ENCODE measurements at regions not wholly inside any gene's neighbourhood (a gene's known extent, or its start where the extent isn't known, plus 50 kb on each side); places are given as distances from the start of the nearest gene placed in this dataset.

DNA sequence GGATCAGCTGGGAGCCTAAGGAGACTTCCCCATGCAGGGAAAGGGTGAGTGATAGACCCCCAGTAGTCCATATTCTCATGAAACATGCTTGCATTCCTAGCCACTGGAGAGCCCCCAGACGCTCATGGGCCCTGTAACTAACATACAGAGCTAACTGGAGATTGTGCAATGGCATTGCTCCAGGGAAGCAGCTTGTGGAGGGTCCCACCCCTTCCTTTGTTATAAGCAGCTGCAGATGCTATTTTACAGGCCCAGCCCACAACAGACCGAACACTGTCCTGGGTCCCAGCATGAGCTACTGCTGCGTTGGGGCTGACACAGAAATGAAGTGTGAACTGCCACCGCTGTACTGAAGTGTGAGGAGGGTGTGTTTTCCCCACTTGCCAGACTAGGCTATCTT is 1465.7 kb upstream of the DIAPH2 start:
- in situ Hi-C loops (cut with MboI; ENCODE audit: low sequenced_read_pairs in 4 of 4): no loop called here
- DNase-seq: no peak
- H3K9me3 ChIP-seq: no peaks in the 10 kb centered on the region

DNA sequence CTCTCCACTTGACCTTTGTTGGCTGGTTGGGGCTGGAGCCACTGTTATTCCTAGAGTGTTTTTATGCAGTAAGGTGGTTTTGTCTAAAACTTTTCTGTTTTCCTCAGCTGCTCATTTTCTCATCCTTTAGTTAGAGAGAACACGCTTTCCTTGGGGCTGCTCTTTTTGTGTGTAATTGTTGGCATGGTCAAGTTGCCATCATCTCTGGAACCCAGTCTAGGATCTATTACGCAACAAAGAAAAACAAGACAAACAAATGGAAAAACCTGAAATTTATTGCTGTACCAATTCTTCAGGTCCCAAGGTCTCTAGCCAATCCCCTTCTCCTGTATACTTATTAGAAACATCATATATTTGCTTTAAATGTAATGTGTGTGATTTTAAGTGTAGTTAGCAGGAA is 1436.3 kb upstream of the DIAPH2 start:
- no peaks in the 10 kb centered on the region for H3K9me3 ChIP-seq
- intact Hi-C loops (cut with DNase I; ENCODE audit: low total_unique reads): no loop called here
- TF ChIP-seq POLR2A (IDR thresholded peaks at IDR 0.05): no peak
- TF ChIP-seq, protein P1, sequence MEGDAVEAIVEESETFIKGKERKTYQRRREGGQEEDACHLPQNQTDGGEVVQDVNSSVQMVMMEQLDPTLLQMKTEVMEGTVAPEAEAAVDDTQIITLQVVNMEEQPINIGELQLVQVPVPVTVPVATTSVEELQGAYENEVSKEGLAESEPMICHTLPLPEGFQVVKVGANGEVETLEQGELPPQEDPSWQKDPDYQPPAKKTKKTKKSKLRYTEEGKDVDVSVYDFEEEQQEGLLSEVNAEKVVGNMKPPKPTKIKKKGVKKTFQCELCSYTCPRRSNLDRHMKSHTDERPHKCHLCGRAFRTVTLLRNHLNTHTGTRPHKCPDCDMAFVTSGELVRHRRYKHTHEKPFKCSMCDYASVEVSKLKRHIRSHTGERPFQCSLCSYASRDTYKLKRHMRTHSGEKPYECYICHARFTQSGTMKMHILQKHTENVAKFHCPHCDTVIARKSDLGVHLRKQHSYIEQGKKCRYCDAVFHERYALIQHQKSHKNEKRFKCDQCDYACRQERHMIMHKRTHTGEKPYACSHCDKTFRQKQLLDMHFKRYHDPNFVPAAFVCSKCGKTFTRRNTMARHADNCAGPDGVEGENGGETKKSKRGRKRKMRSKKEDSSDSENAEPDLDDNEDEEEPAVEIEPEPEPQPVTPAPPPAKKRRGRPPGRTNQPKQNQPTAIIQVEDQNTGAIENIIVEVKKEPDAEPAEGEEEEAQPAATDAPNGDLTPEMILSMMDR (IDR thresholded peaks at IDR 0.05 in 4 of 5, conservative IDR thresholded peaks at IDR 0.05 in 1 of 5): no peak
- no peak overlapping the region for H3K27ac ChIP-seq
- in situ Hi-C loops (cut with MboI; ENCODE audit: low sequenced_read_pairs in 4 of 4): no loop called here
- H3K4me1 ChIP-seq: no peaks in the 10 kb centered on the region
- no peaks in the 10 kb centered on the region for H3K27me3 ChIP-seq
- ATAC-seq: no peak
- H3K36me3 ChIP-seq: no peaks in the 10 kb centered on the region
- H3K4me3 ChIP-seq: no peak overlapping the region
- DNase-seq: no peak

More for the DNA sequence above, 1465.7 kb upstream of the DIAPH2 start:
- H3K36me3 ChIP-seq: no peaks in the 10 kb centered on the region
- H3K27me3 ChIP-seq: no peaks in the 10 kb centered on the region
- ATAC-seq: no peak
- no peaks in the 10 kb centered on the region for H3K4me1 ChIP-seq
- no peak overlapping the region for H3K4me3 ChIP-seq
- no peak for TF ChIP-seq POLR2A (IDR thresholded peaks at IDR 0.05)
- TF ChIP-seq, protein P1 (IDR thresholded peaks at IDR 0.05 in 4 of 5, conservative IDR thresholded peaks at IDR 0.05 in 1 of 5): no peak
- intact Hi-C loops (cut with DNase I; ENCODE audit: low total_unique reads): no loop called here
- H3K27ac ChIP-seq: no peak overlapping the region

DNA sequence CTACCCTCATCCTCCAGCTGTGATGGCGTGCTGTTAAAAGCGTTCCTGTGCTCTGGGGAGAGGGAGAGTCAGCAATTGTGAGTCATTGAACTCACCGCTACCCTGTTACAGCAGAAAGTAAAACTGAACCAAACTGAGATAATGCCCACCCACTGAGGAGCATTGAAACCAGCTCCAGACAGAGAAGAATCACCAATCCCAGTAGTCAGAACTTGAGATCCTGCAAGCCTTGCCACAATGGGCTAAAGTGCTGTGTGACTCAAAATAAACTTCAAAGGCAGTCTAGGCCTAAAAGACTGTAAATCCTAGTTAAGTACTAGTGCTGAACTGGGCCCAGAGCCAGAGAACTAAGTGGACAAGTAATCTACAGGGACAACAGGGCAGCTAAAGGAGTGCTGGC is 1394.2 kb upstream of the DIAPH2 start:
- no peaks in the 10 kb centered on the region for H3K9me3 ChIP-seq
- no peak overlapping the region for H3K27ac ChIP-seq
- TF ChIP-seq, protein P1 (IDR thresholded peaks at IDR 0.05 in 4 of 5, conservative IDR thresholded peaks at IDR 0.05 in 1 of 5): no peak
- TF ChIP-seq POLR2A (IDR thresholded peaks at IDR 0.05): no peak
- intact Hi-C loops (cut with DNase I; ENCODE audit: low total_unique reads) (no loop called here), in situ Hi-C loops (cut with MboI; ENCODE audit: low sequenced_read_pairs in 4 of 4) (no loop called here)
- H3K36me3 ChIP-seq: no peaks in the 10 kb centered on the region
- H3K4me1 ChIP-seq: no peaks in the 10 kb centered on the region
- no peak for ATAC-seq
- DNase-seq: no peak
- no peak overlapping the region for H3K4me3 ChIP-seq
- H3K27me3 ChIP-seq: no peaks in the 10 kb centered on the region

DNA sequence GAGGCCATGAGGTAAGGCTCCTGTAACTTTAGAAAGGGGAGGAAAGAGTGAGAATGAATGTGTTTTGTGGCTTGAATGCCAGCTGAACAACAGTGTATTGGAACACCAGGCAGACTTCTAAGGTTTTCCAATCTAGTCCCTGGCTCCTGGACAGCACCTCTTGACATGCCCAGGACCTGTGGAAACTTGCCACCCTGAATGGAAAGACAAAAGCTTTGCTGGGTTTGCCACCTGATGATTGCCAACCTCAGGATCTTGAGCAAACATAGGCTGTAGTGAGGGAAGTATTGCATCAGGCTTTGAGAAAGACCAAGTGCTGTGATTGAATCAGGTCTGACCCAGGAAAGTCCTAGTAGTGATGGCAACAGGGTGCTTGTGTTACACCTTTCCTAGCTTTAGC is 1393.1 kb upstream of the DIAPH2 start:
- H3K27ac ChIP-seq: no peak overlapping the region
- no peaks in the 10 kb centered on the region for H3K27me3 ChIP-seq
- DNase-seq: no peak
- H3K9me3 ChIP-seq: no peaks in the 10 kb centered on the region
- ATAC-seq: no peak
- in situ Hi-C loops (cut with MboI; ENCODE audit: low sequenced_read_pairs in 4 of 4): no loop called here
- no peaks in the 10 kb centered on the region for H3K4me1 ChIP-seq
- intact Hi-C loops (cut with DNase I; ENCODE audit: low total_unique reads): no loop called here
- TF ChIP-seq, protein P1 (IDR thresholded peaks at IDR 0.05 in 4 of 5, conservative IDR thresholded peaks at IDR 0.05 in 1 of 5): no peak
- TF ChIP-seq POLR2A (IDR thresholded peaks at IDR 0.05): no peak
- H3K36me3 ChIP-seq: no peaks in the 10 kb centered on the region
- H3K4me3 ChIP-seq: no peak overlapping the region

DNA sequence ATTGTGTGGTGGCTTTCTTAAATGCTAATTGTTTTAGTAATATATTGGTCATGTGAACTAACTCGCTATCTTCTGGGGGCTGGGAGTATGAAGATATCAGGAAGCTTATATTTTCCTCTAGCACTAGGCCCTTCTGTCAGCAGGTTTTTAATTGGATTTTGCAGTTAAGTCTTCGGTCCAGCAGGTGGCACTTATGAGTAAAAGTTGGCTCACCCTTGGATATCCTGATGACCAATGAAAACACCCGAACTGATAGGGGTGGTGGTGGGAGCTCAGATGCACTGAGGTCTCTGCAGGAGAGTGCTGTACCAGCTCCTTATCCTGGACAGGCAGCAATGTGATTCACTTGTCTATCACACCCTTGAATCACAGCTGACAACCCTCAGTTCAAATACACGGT is 1365.8 kb upstream of the DIAPH2 start:
- intact Hi-C loops (cut with DNase I; ENCODE audit: low total_unique reads): no loop called here

More for the DNA sequence above, 1365.8 kb upstream of the DIAPH2 start:
- no peaks in the 10 kb centered on the region for H3K9me3 ChIP-seq
- no peak for TF ChIP-seq POLR2A (IDR thresholded peaks at IDR 0.05)
- TF ChIP-seq, protein P1 (IDR thresholded peaks at IDR 0.05 in 4 of 5, conservative IDR thresholded peaks at IDR 0.05 in 1 of 5): no peak
- H3K27me3 ChIP-seq: no peaks in the 10 kb centered on the region
- in situ Hi-C loops (cut with MboI; ENCODE audit: low sequenced_read_pairs in 4 of 4): no loop called here
- no peak overlapping the region for H3K27ac ChIP-seq
- H3K4me1 ChIP-seq: no peaks in the 10 kb centered on the region
- ATAC-seq (no peak), DNase-seq (no peak)
- H3K4me3 ChIP-seq: no peak overlapping the region
- no peaks in the 10 kb centered on the region for H3K36me3 ChIP-seq
